ENCODE measurements at regions not wholly inside any gene's neighbourhood (a gene's known extent, or its start where the extent isn't known, plus 50 kb on each side); places are given as distances from the start of the nearest gene placed in this dataset.

- DNase-seq: no peak
Observed at GRCh38 chr1:36743286-36744005, 260.7 kb upstream of the CSF3R start.

- DNase-seq: no peak
Observed at GRCh38 chr1:36741066-36741465, 258.4 kb upstream of the CSF3R start.

DNA sequence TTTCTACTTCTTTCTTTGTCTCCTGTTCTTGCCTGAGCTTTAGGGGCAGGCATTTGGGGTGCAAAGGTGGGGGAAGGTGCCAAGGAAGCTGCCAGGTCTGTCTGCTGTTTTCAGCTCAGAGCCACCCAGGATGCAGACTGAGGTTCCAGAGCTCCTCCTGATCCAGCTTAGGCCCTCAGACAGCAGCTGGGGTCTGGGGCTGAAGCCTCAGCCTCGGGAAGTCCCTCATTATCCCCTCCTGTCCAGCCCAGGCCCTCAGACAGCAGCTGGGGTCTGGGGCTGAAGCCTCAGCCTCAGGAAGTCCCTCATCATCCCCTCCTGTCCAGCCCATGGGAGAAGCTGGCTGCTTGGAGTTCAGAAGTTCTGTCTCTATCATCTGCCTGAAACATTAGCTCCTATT lies 257.7 kb upstream of the CSF3R start:
- DNase-seq: no peak

GRCh38 chr1:36739703-36740289 lies 257.1 kb upstream of the CSF3R start:
- DNase-seq: peak in 1 of 4 experiments; percentile 9

GRCh38 chr1:36738245-36738644 lies 255.5 kb upstream of the CSF3R start:
- DNase-seq: no peak

DNA sequence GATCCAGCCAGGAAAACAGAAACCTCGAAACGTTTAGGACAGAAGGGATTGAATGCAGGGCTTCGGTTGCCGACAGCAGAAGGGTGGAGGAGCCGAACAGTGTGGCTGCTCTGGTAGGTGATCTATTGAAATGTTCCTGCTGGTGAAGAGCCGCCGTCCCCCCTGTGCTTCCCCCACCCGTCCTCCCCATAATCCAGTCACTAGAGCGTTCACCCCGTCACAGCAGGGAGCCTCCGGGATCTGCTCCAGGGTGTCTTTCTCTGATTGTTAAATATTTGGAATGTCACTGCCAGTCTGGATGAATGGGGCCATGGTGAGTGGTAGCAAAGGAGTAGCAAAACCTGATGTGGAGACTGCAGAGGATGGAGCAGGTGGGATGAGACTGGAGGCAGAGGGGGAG lies 255.1 kb upstream of the CSF3R start:
- no peak for DNase-seq

GRCh38 chr1:36737038-36737555 lies 254.4 kb upstream of the CSF3R start:
- DNase-seq: no peak

DNA sequence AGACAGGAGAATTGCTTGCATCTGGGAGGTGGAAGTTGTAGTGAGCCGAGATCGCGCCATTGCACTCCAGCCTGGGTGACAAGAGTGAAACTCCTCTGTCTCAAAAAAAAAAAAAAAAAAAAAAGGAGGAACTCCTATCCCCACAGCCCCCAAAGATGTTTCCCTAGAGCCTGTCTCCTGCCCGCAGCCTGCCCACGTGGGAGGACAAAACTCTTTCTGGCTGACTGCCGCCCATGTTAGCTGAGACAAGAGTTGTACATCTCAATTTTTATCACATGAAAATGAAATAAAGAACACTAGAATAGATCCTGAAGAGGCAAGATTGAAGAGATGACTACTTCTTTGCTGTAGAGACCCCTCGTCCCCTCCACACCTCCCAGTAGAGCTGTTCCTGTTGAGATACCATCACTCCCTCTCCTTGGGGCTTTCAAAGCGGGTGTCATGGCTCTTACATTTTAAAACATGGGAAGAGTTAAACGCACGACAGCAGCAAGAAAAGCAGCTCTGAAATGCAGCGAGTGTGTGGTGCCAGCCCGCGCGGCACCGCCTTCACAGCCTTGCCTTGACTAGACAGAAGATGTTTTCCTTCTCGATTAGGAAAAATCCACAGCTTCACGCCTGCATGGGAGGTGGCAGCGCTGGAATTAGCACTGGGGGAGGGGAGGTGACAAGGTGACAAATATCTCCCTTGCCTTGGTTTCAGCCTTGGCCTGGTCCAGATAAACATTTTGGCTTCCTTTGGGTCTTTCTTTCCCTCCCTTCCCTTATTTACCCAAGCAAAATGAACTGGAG lies 253.4 kb upstream of the CSF3R start:
- DNase-seq: peak in 1 of 4 experiments; percentile 28

DNA sequence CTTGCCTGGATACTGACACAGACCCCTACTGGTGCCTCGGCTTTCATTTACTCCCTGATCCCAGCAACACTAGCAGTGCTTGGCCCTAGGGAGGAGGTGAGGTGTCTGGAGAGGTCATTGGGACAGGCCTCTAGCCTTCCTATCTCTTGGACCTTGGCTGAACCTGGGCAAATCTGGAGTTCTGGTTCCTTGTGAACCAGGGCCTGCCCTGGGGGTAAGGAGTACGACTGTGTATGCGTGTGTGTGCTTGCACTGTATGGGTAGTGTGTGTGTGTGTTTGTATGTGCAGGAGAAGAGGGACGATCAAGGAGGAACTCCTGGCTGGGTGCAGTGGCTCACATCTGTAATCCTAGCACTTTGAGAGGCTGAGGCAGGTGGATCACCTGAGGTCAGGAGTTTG lies 252.7 kb upstream of the CSF3R start:
- no peak for DNase-seq

DNA sequence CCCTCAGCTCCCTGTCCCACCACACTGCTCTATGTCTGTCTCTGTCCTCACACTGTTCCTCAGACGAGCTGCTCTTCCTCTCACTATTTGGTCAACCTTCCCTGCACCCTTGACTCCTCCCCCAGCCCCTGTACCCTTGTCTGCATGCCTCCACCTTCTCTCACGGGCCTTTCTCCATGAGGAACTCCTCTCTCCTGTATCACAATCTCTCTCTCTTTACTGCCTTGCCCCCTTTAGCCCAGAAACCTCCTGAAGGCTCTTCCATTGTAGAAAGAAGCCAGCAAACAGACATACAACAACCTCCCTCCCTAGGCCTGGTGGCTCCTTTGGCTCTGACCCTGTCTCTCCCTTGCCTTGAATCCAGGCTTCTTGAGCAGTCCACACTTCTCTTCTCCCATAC lies 251.6 kb upstream of the CSF3R start:
- no peak for DNase-seq

DNA sequence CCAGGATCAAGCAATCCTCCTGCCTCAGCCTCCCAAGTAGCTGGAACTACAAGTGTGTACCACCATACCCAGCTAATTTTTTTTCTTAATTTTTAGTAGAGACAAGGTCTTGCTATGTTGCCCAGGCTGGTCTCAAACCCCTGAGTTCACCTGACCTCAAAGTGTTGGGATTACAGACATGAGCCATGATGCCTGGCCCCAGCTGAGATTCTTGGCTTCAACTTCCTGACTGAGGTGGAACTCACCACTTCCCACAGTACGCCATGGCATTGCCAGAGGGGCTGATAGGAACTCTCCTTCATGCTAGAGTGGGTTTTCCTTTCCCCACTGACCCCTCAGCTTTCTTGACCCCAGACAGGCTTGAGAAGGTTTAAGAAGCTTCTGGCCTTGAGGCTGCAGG lies 251.0 kb upstream of the CSF3R start:
- no peak for DNase-seq

GRCh38 chr1:36732015-36732356 lies 249.3 kb upstream of the CSF3R start:
- no peak for DNase-seq

DNA sequence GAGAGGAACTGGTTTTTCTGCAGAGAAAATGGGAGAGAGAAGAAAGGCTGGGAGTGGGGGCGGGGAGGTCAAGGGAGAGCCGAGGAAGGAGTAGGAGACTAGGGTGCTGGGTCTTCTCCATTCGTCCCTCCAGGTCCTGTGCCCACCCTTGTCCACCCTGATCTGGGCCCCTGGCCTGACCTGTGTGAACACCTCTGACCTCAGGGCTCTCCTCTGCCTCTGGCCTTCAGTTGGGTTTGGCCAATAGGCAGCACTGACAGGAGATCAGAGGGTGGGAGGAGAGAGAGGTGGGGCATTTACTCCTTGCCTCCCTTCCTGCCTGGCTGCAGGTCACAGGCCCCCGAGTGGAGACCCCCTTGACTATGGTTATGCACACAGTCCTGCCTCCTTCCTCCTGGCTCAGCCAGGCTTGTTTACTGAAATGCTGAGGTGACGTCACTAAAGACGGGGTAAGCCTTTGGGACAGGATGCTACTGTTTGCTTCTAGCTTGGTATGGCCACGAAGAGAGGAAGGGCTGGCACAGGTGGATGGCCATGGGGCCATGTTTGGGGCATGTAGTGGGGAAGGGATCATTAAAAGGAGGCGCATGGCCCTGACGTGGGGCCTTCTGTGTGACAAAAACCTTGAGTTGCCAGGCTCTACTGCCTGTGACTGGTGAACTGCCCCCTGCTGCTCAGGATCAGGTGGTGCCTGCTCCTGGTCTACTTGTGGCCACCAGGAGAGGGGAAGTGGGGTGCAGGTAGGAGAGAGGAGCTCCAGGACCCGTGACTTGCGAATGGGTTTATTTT lies 248.7 kb upstream of the CSF3R start:
- DNase-seq: no peak

GRCh38 chr1:36730599-36730998 lies 247.9 kb upstream of the CSF3R start:
- no peak for DNase-seq

DNA sequence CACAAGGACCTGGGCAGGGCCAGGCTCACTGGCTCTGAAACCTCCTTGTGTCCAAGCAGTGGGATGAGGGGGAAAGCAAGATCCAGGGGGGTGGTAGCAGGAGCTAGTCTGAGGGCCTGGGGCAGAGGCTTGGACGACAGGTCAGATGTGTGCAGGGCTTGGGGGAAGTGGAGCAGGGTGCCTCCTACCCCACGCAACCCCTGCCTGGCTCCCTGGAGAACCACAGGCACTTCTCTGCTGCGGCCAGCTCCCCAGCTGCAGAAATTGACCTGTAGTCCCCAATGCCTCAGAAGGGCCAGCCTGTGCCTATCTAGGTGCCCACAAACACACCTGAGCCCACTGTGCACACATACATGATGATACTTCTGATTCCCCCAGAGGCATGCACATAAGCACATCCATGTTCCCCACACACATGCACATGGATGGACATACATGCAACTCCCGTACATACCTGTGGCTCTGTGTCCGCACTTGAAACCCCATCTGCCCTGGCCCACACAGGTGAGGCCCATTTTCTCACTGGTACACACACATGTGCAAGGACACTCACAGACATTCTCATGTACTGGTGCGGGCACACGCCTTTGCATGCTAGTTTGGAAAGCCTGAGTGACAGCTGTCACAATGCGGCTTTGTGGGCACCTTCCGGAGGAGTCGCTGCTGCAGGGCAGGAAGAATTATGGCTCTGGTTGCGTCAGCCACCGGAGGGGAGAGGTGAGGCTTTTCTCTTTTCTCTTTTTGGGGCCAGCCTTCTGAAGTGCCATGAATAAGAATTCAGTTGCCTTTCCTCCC lies 247.2 kb upstream of the CSF3R start:
- DNase-seq: no peak

- no peak for DNase-seq
Observed at GRCh38 chr1:36729289-36729688, 246.6 kb upstream of the CSF3R start.

DNA sequence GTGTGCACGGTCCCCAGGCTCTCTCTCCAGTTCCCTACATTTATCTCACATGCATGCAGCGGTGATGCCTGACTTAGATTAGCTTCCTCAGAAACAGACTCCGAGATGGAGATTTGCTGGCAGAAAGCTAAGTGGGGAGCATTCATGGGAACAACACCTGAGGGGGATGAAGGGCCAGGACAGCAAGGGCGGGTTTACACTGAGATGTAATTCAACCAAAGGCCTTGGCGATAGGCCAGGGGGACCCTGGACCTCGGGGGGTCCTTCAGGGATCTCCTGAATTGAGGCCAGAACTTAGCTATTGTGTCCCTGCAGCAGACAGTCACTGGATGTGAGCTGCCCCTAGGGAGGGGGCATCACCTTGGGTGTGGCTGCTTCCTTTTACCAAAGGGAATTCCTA lies 246.1 kb upstream of the CSF3R start:
- DNase-seq: no peak

DNA sequence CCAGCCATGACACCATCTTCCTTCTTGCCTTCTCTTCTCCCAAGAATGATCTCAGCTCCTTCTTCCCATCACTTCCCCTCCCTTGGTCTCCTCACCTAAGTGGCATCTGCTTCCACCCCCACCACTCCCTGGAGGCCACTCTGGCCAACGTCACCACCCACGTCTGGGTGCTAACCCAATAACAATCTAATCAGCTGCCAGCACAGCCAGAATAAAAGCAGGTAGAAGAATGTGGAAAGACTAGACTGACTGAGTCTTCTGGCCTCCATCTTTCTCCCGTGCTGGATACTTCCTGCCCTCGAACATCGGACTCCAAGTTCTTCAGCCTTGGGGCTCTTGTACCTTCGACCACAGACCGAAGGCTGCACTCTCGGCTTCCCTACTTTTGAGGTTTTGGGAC lies 245.3 kb upstream of the CSF3R start:
- DNase-seq: no peak

DNA sequence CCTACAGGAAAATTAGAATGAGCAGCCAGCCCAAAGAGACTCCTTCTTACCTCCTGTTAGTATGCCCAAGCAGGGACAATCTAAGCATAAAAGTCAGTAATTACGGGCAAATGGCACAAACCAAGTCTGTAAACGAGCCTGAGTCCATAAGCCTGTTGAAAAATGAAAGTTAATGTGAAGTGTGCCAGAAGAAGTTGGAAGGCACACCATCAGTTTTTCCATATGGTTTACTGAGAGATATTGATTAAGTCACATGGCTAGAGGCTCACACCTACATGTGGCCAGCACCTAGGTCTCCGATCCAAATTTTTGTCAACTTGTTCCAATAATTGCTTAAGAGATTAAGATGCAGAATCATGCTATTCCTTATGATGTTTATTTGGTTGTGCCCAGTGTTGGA lies 242.4 kb upstream of the CSF3R start:
- no peak for DNase-seq

GRCh38 chr1:36723813-36724212 lies 241.1 kb upstream of the CSF3R start:
- no peak for DNase-seq

DNA sequence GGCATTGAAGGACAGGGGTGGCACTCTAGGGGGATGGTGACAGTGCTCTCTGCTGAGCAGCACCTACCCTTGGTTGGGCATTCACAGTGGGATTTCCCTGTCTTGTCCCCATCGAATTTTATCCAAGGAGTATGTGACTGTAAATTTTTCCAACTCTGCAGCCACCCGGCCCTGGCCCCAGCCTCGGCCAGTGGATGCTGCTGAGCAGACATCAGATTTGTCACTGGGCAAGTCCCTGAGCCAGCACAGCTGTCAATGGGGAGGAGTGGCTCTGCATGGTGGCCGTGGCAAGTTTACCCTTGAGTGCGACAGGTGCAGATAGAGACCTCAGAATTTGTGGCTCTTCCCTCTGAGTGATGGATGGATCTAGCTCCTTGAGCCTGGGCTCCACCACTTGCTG lies 240.2 kb upstream of the CSF3R start:
- DNase-seq: no peak

DNA sequence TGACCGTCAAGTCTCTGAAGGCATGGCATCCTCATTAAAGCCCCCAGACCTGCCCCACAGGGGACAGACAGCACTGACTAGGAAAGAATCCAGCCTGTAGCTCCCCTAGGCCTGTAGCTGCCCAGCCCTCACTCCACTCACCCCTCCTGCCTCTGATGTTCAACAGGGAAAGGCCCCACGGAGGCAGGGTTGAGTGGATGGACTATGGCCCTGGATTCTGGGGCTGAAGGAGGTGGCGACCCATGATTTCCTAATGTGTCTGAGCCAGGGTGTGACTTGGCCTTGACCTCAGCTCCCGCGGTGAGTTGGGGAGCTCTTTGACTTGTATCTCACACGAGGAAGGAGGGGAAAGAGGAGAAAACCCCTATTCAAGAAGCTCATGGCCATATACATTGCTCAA lies 238.5 kb upstream of the CSF3R start:
- DNase-seq: no peak

All from suppressor macrophage (primary cell).